ENCODE measurements at regions not wholly inside any gene's neighbourhood (a gene's known extent, or its start where the extent isn't known, plus 50 kb on each side); places are given as distances from the start of the nearest gene placed in this dataset.

- WGBS, 2 donors: 62 to 75% methylated on average over 3 of the region's 3 CpGs
- TF ChIP-seq CTCF (IDR thresholded peaks at IDR 0.05): no peak
- H3K9me3 ChIP-seq: peaks cover 0 to 21% (median 0%) of the 10 kb centered on the region in 11 donors
- no peak for ATAC-seq
- no peak for DNase-seq
- intact Hi-C loops (cut with DNase I): no loop called here
- H3K27ac ChIP-seq: no peak overlapping the region
- H3K4me3 ChIP-seq: no peak overlapping the region
- H3K36me3 ChIP-seq: no peaks in the 10 kb centered on the region
- H3K27me3 ChIP-seq: no peaks in the 10 kb centered on the region
- H3K4me1 ChIP-seq: no peaks in the 10 kb centered on the region
Measured at GRCh38 chr9:24036459-24036858, 210.4 kb upstream of the ELAVL2 start.

- intact Hi-C loops (cut with DNase I): no loop called here
- H3K9me3 ChIP-seq: peaks cover 0 to 21% (median 0%) of the 10 kb centered on the region in 11 donors
- DNase-seq: no peak
- no peak for ATAC-seq
- H3K4me1 ChIP-seq: no peaks in the 10 kb centered on the region
- H3K27ac ChIP-seq: no peak overlapping the region
- no peak overlapping the region for H3K4me3 ChIP-seq
- H3K36me3 ChIP-seq: no peaks in the 10 kb centered on the region
- H3K27me3 ChIP-seq: no peaks in the 10 kb centered on the region
- TF ChIP-seq CTCF (IDR thresholded peaks at IDR 0.05): no peak
Measured at GRCh38 chr9:24035816-24036215, 209.8 kb upstream of the ELAVL2 start.

GRCh38 chr9:24011881-24012280 lies 185.8 kb upstream of the ELAVL2 start:
- 47 to 48% methylated on average over 6 of the region's 6 CpGs for WGBS, 2 donors
- intact Hi-C loops (cut with DNase I): no loop called here
- TF ChIP-seq CTCF (IDR thresholded peaks at IDR 0.05): no peak

GRCh38 chr9:24011009-24011717 lies 185.1 kb upstream of the ELAVL2 start:
- WGBS, 2 donors: 55 to 57% methylated on average over 5 of the region's 5 CpGs
- intact Hi-C loops (cut with DNase I): no loop called here
- no peaks in the 10 kb centered on the region for H3K36me3 ChIP-seq
- no peaks in the 10 kb centered on the region for H3K4me1 ChIP-seq
- DNase-seq (no peak), ATAC-seq (no peak)
- no peaks in the 10 kb centered on the region for H3K27me3 ChIP-seq
- TF ChIP-seq CTCF (IDR thresholded peaks at IDR 0.05): no peak
- H3K27ac ChIP-seq: no peak overlapping the region
- H3K4me3 ChIP-seq: no peak overlapping the region
- H3K9me3 ChIP-seq: peaks cover 0 to 22% (median 0%) of the 10 kb centered on the region in 11 donors

More at GRCh38 chr9:24011881-24012280, 185.8 kb upstream of the ELAVL2 start:
- Histone ChIP-seq H3K36me3 (no peaks in the 10 kb centered on the region), H3K4me3 (no peak overlapping the region), H3K4me1 (no peaks in the 10 kb centered on the region), H3K27ac (no peak overlapping the region), H3K27me3 (no peaks in the 10 kb centered on the region), H3K9me3 (peaks cover 0 to 30% (median 0%) of the 10 kb centered on the region in 11 donors)
- ATAC-seq: no peak
- no peak for DNase-seq

Measured in heart right ventricle (tissue), 16 donors.